H1 (cell line): ENCODE measurements at regions not wholly inside any gene's neighbourhood (a gene's known extent, or its start where the extent isn't known, plus 50 kb on each side); places are given as distances from the start of the nearest gene placed in this dataset.

Experiments
- CTCF ChIA-PET: fragments of 300-600 bp; sonication (Branson Sonifier 250); formaldehyde crosslinking; loops from one replicate; lab custom pipeline; 2021; ENCODE audit not compliant: partially characterized antibody; lab: Charles Lee
- POLR2A ChIA-PET: fragments of 300-600 bp; sonication (Branson Sonifier 250); formaldehyde crosslinking; loops from one replicate; lab custom pipeline; 2021; ENCODE audit warnings: inconsistent platforms; ENCODE audit not compliant: partially characterized antibody; lab: Charles Lee
- DNase-seq, 2 experiments: peaks; one replicate each; pipeline versions ENCODE4 v3.0.0 to v3.0.0-alpha.2; 2010 to 2022; ENCODE audit warnings: low spot score in 2 of 2, low read depth in 1 of 2, mixed read lengths in 1 of 2
- FAIRE-seq: peaks from 2 replicates; lab custom pipeline; 2011; peaks lifted over from hg19 to GRCh38; lab: Jason Lieb, UNC
- H2AFZ ChIP-seq: 2 replicates; pipeline ENCODE4 v1.8.1; 2012; ENCODE audit warnings: low read length, inconsistent platforms
- H2AK5ac ChIP-seq: 2 replicates; pipeline ENCODE4 v1.6.1; 2013; ENCODE audit warnings: low read depth, low read length
- H2BK120ac ChIP-seq: replicated peaks from 2 replicates; pipeline ENCODE3; 2013; ENCODE audit warnings: low read depth, low read length, inconsistent platforms
- H2BK12ac ChIP-seq: 2 replicates; pipeline ENCODE4 v1.6.1; 2013; ENCODE audit warnings: low read depth, low read length
- H2BK15ac ChIP-seq: 2 replicates; pipeline ENCODE4 v1.6.1; 2013; ENCODE audit warnings: low read length
- H2BK20ac ChIP-seq: 2 replicates; pipeline ENCODE4 v1.6.1; 2013; ENCODE audit warnings: low read length
- H2BK5ac ChIP-seq: 2 replicates; pipeline ENCODE4 v1.6.1; 2013; ENCODE audit warnings: low read depth, low read length
- H3K14ac ChIP-seq: 2 replicates; pipeline ENCODE4 v1.6.1; 2013; ENCODE audit warnings: inconsistent platforms; ENCODE audit not compliant: insufficient read length
- H3K18ac ChIP-seq: 2 replicates; pipeline ENCODE4 v1.6.1; 2013; ENCODE audit warnings: low read length; ENCODE audit errors: extremely low read depth
- H3K23ac ChIP-seq: 2 replicates; pipeline ENCODE4 v1.6.1; 2013; ENCODE audit warnings: inconsistent platforms; ENCODE audit not compliant: insufficient read length
- H3K23me2 ChIP-seq: 2 replicates; pipeline ENCODE4 v1.6.1; 2013; ENCODE audit warnings: low read depth, low read length
- H3K27ac ChIP-seq: 2 replicates; pipeline ENCODE4 v1.6.1; 2011; ENCODE audit warnings: low read depth, low read length, inconsistent platforms
- H3K27me3 ChIP-seq, 4 experiments: replicated peaks in 1 of 4; 1 replicate in 1 of 4; 2 replicates in 3 of 4; pipeline versions ENCODE4 v1.6.1 to v1.8.1; 2011 to 2013; ENCODE audit warnings: low read length in 3 of 4, mild to moderate bottlenecking in 3 of 4, inconsistent platforms in 2 of 4, mixed read lengths in 2 of 4, moderate library complexity in 1 of 4; ENCODE audit not compliant: control insufficient read depth in 3 of 4, insufficient read depth in 3 of 4; ENCODE audit errors: extremely low read depth in 1 of 4
- H3K36me3 ChIP-seq, 4 experiments: 2 replicates each; pipeline versions ENCODE4 v1.6.1 to v1.8.1; 2011 to 2013; ENCODE audit warnings: mild to moderate bottlenecking in 4 of 4, low read length in 3 of 4, moderate library complexity in 2 of 4, control low read depth in 1 of 4, inconsistent platforms in 1 of 4; ENCODE audit not compliant: insufficient read depth in 4 of 4, control insufficient read depth in 2 of 4
- H3K4ac ChIP-seq: replicated peaks from 2 replicates; pipeline ENCODE3; 2013; ENCODE audit warnings: low read length, low read depth, mixed read lengths, inconsistent platforms; ENCODE audit not compliant: insufficient read length
- H3K4me1 ChIP-seq, 4 experiments: replicated peaks in 1 of 4; 1 replicate in 1 of 4; 2 replicates in 3 of 4; pipeline versions ENCODE4 v1.6.1 to v1.8.1; 2011 to 2013; ENCODE audit warnings: low read length in 3 of 4, inconsistent platforms in 2 of 4, mixed read lengths in 1 of 4; ENCODE audit not compliant: insufficient read depth in 4 of 4, control insufficient read depth in 3 of 4
- H3K4me2 ChIP-seq, 2 experiments: 2 replicates each; pipeline versions ENCODE4 v1.6.1 to v1.8.1; 2011 to 2013; ENCODE audit warnings: low read depth in 2 of 2, low read length in 2 of 2, control low read depth in 1 of 2, inconsistent platforms in 1 of 2, mild to moderate bottlenecking in 1 of 2; ENCODE audit not compliant: insufficient read depth in 1 of 2
- H3K4me3 ChIP-seq, 4 experiments: fragments of 200-600, 300-600 bp in 1 of 4; sonication (generic), shearing (Covaris generic), sonication (Bioruptor Twin) in 1 of 4; 2 replicates each; pipeline versions ENCODE4 v1.5.1 to v1.8.1; 2011 to 2016; ENCODE audit warnings: low read length in 4 of 4, low read depth in 3 of 4, control low read depth in 2 of 4, inconsistent platforms in 2 of 4, mild to moderate bottlenecking in 2 of 4, mixed read lengths in 1 of 4, moderate library complexity in 1 of 4; ENCODE audit not compliant: insufficient read depth in 2 of 4; ENCODE audit errors: extremely low read depth in 1 of 4
- H3K56ac ChIP-seq: replicated peaks from 2 replicates; pipeline ENCODE3; 2013; ENCODE audit warnings: low read depth, mild to moderate bottlenecking, mixed read lengths, low read length, inconsistent platforms; ENCODE audit not compliant: insufficient read length
- H3K79me1 ChIP-seq: 2 replicates; pipeline ENCODE4 v1.6.1; 2013; ENCODE audit warnings: low read depth, low read length, control low read depth
- H3K79me2 ChIP-seq, 2 experiments: 2 replicates each; pipeline versions ENCODE4 v1.6.1 to v1.8.1; 2012 to 2013; ENCODE audit warnings: low read length in 2 of 2, mild to moderate bottlenecking in 2 of 2, inconsistent platforms in 1 of 2; ENCODE audit not compliant: insufficient read depth in 2 of 2, control insufficient read depth in 1 of 2
- H3K9ac ChIP-seq, 4 experiments: replicated peaks in 1 of 4; 1 replicate in 1 of 4; 2 replicates in 3 of 4; pipeline versions ENCODE4 v1.6.1 to v1.8.1; 2011 to 2013; ENCODE audit warnings: low read depth in 3 of 4, low read length in 3 of 4, control low read depth in 2 of 4, mild to moderate bottlenecking in 2 of 4, moderate library complexity in 2 of 4, inconsistent platforms in 1 of 4; ENCODE audit errors: extremely low read depth in 1 of 4
- H3K9me3 ChIP-seq, 2 experiments: 2 replicates each; pipeline versions ENCODE4 v1.6.1 to v1.8.1; 2012 to 2013; ENCODE audit warnings: mild to moderate bottlenecking in 2 of 2, moderate library complexity in 2 of 2, control low read depth in 1 of 2, inconsistent platforms in 1 of 2, low read depth in 1 of 2, low read length in 1 of 2, mixed read lengths in 1 of 2; ENCODE audit not compliant: insufficient read depth in 2 of 2
- H4K20me1 ChIP-seq, 2 experiments: replicated peaks in 1 of 2; 2 replicates each; pipeline versions ENCODE3 to v1.8.1; 2011 to 2013; ENCODE audit warnings: inconsistent platforms in 2 of 2, low read length in 2 of 2, mild to moderate bottlenecking in 1 of 2; ENCODE audit not compliant: insufficient read depth in 2 of 2, control insufficient read depth in 1 of 2
- H4K5ac ChIP-seq: 2 replicates; pipeline ENCODE4 v1.6.1; 2013; ENCODE audit warnings: low read length, low read depth, mixed read lengths, inconsistent platforms; ENCODE audit not compliant: insufficient read length
- H4K8ac ChIP-seq: 2 replicates; pipeline ENCODE4 v1.8.0; 2013; ENCODE audit warnings: mild to moderate bottlenecking, moderate library complexity, low read length, inconsistent platforms; ENCODE audit not compliant: insufficient read depth; ENCODE audit errors: extremely low read depth
- H4K91ac ChIP-seq: replicated peaks from 2 replicates; pipeline ENCODE3; 2013; ENCODE audit warnings: low read length, mixed read lengths, inconsistent platforms; ENCODE audit not compliant: insufficient read length
- BACH1 ChIP-seq: IDR thresholded peaks from 2 replicates; pipeline ENCODE4 v1.6.1; 2012; ENCODE audit warnings: low read length, improper control_type of control experiment
- EP300 ChIP-seq, 2 experiments: IDR thresholded peaks; 1 replicate in 1 of 2; 2 replicates in 1 of 2; pipeline ENCODE4 v1.6.1; 2011 to 2012; ENCODE audit warnings: low read depth in 2 of 2, low read length in 2 of 2, mild to moderate bottlenecking in 2 of 2, borderline replicate concordance in 1 of 2, inconsistent platforms in 1 of 2, moderate library complexity in 1 of 2
- POU5F1 ChIP-seq: IDR thresholded peaks from 2 replicates; pipeline ENCODE4 v1.6.1; 2011; ENCODE audit warnings: low read depth, mild to moderate bottlenecking, low read length, moderate library complexity
- SP4 ChIP-seq: IDR thresholded peaks from 2 replicates; pipeline ENCODE4 v1.6.1; 2012; ENCODE audit warnings: low read length, inconsistent platforms
- SRF ChIP-seq: IDR thresholded peaks from 2 replicates; pipeline ENCODE4 v1.6.1; 2011; ENCODE audit warnings: mild to moderate bottlenecking, low read depth, low read length, moderate library complexity
- ZNF274 ChIP-seq: IDR thresholded peaks from 2 replicates; pipeline ENCODE4 v1.7.0; 2012; ENCODE audit warnings: low read length, borderline replicate concordance; ENCODE audit errors: extremely low read depth
- WGBS, 2 experiments: shearing (Covaris generic) in 1 of 2; methylation state at CpG; one replicate each; pipeline versions ENCODE4 v1.1.6 to v1.1.7; 2013 to 2015; ENCODE audit warnings: low lambda C conversion rate in 2 of 2, mixed read lengths in 2 of 2, inconsistent platforms in 1 of 2, low coverage in 1 of 2, missing lambda C conversion rate in 1 of 2; ENCODE audit not compliant: insufficient replicate concordance in 2 of 2, insufficient coverage in 1 of 2, insufficient read length in 1 of 2; ENCODE audit errors: extremely low coverage in 1 of 2, missing lambda C conversion rate in 1 of 2; 5-methylcytosine and 5-hydroxymethylcytosine counted together

- no peak for TF ChIP-seq POU5F1
- no peak for TF ChIP-seq SRF
- no peak for TF ChIP-seq EP300 (IDR thresholded peaks at IDR 0.05; ENCODE audit: borderline replicate concordance in 1 of 2, low read depth in 2 of 2, low read length in 2 of 2)
- no peak for TF ChIP-seq SP4
- TF ChIP-seq BACH1: no peak
- no peak for TF ChIP-seq ZNF274
- no peaks in the 10 kb centered on the region for H3K79me1 ChIP-seq
- H2BK120ac ChIP-seq: no peak overlapping the region
- H3K14ac ChIP-seq: no peak overlapping the region
- H3K9ac ChIP-seq: no peak overlapping the region; a peak in 1 of 7 replicates
- H3K23me2 ChIP-seq: no peaks in the 10 kb centered on the region
- WGBS, 2 experiments: 90% methylated on average over 8 of the region's 8 CpGs; no CpG with 5 or more reads in 1 of the 2 experiments
- no peak overlapping the region for H3K4me3 ChIP-seq
- no peak overlapping the region for H2AK5ac ChIP-seq
- no peak overlapping the region for H2BK5ac ChIP-seq
- no peaks in the 10 kb centered on the region for H4K20me1 ChIP-seq
- H3K27me3 ChIP-seq: peaks cover 0 to 5% (median 1%) of the 10 kb centered on the region in 4 experiments; a peak in 2 of 7 replicates
- ChIA-PET CTCF (interaction anchor here (1.0 to 1.4 kb wide), 5 partner anchors 8 to 467 kb away, joined by 3 to 4 read pairs (median 4); no protein-coding TSS in a partner anchor), POLR2A (no interaction called here)
- no peak overlapping the region for H3K27ac ChIP-seq
- H3K4me1 ChIP-seq: no peaks in the 10 kb centered on the region; a peak in 1 of 7 replicates
- no peak overlapping the region for H2AFZ ChIP-seq
- no peak overlapping the region for H4K8ac ChIP-seq
- no peak overlapping the region for H2BK20ac ChIP-seq
- FAIRE-seq (no peak), DNase-seq (no peak)
- H2BK15ac ChIP-seq: no peak overlapping the region
- no peaks in the 10 kb centered on the region for H3K79me2 ChIP-seq
- H3K56ac ChIP-seq: no peak overlapping the region
- H3K18ac ChIP-seq: no peak overlapping the region
- no peak overlapping the region for H4K5ac ChIP-seq
- no peaks in the 10 kb centered on the region for H3K9me3 ChIP-seq
- no peak overlapping the region for H4K91ac ChIP-seq
- H3K36me3 ChIP-seq: no peaks in the 10 kb centered on the region
- H3K4ac ChIP-seq: no peak overlapping the region
- H3K23ac ChIP-seq: no peak overlapping the region
- no peak overlapping the region for H3K4me2 ChIP-seq
- H2BK12ac ChIP-seq: no peak overlapping the region
Observed at GRCh38 chr15:91769894-91770293, 83.6 kb upstream of the SLCO3A1 start.
